Choroid plexus epithelial cell (primary cell): ENCODE measurements at regions not wholly inside any gene's neighbourhood (a gene's known extent, or its start where the extent isn't known, plus 50 kb on each side); places are given as distances from the start of the nearest gene placed in this dataset.
"Not testable (repeated sequence)": the region's sequence is repeated elsewhere in the genome, so short reads cannot be mapped to it uniquely, and the experiment has no call there.

Experiments used
- DNase-seq: peaks from one replicate; pipeline ENCODE4 v3.0.0-alpha.2; 2010; ENCODE audit warnings: low read depth
- H3K4me3 ChIP-seq: 2 replicates; pipeline ENCODE4 v1.5.1; 2011; ENCODE audit warnings: low read depth, mild to moderate bottlenecking, control low read depth, low read length, moderate library complexity
- TF ChIP-seq, protein P1 (sequence below): conservative IDR thresholded peaks from 2 replicates; pipeline ENCODE4 v1.5.1; 2011; ENCODE audit warnings: low read depth, mild to moderate bottlenecking, control low read depth, inconsistent platforms, low read length, moderate library complexity

- no peak for DNase-seq
- no peak overlapping the region for H3K4me3 ChIP-seq
- TF ChIP-seq, protein P1, sequence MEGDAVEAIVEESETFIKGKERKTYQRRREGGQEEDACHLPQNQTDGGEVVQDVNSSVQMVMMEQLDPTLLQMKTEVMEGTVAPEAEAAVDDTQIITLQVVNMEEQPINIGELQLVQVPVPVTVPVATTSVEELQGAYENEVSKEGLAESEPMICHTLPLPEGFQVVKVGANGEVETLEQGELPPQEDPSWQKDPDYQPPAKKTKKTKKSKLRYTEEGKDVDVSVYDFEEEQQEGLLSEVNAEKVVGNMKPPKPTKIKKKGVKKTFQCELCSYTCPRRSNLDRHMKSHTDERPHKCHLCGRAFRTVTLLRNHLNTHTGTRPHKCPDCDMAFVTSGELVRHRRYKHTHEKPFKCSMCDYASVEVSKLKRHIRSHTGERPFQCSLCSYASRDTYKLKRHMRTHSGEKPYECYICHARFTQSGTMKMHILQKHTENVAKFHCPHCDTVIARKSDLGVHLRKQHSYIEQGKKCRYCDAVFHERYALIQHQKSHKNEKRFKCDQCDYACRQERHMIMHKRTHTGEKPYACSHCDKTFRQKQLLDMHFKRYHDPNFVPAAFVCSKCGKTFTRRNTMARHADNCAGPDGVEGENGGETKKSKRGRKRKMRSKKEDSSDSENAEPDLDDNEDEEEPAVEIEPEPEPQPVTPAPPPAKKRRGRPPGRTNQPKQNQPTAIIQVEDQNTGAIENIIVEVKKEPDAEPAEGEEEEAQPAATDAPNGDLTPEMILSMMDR: no peak
These were observed 117.6 kb downstream of the ZNF467 start for GRCh38 chr7:149655784-149656183.

DNA sequence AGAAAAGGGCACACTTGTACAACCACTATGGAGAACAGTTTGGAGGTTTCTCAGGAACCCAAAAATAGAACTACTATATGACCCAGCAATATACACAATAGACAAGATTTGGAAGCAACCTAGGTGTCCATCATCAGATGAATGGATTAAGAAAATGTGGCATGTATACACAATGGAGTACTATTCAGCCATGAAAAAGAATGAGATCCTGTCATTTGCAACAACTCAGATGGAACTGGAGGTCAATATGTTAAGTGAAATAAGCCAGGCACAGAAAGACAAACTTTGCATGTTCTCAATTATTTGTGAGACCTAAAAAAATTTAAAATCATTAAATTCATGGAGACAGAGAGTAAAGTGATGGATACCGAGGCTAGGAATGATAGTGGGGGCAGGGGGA is 118.8 kb downstream of the ZNF467 start:
- TF ChIP-seq, protein P1: no peak
- H3K4me3 ChIP-seq: no peak overlapping the region
- no peak for DNase-seq

- not testable (repeated sequence) for DNase-seq, H3K4me3 ChIP-seq
These were observed 123.2 kb downstream of the ZNF467 start for GRCh38 chr7:149650190-149650589.

DNA sequence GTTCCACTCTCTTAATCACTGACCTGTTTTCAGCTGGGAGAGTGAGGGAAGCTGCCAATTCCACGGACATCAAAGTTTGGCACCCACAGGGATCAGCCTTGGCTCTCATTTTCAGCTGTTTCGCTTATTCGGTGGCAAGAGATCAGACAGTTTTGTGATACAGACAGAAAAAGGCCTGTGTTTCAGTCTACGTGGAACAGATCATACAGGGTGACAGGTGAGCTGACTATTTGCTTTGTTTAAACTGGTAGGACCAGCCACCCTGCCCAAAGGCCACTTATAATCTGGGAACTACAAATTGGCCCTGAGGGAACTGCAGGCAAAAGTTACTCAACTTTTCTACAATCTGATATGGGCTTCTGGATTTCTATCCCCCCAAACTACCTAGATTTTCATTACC is 128.6 kb downstream of the ZNF467 start:
- H3K4me3 ChIP-seq: no peak overlapping the region
- no peak for DNase-seq
- TF ChIP-seq, protein P1: no peak

GRCh38 chr7:149642589-149642988 is 130.8 kb downstream of the ZNF467 start:
- TF ChIP-seq, protein P1: no peak
- no peak overlapping the region for H3K4me3 ChIP-seq
- no peak for DNase-seq

- no peak for DNase-seq
- TF ChIP-seq, protein P1: no peak
- H3K4me3 ChIP-seq: no peak overlapping the region
These were observed 134.6 kb downstream of the ZNF467 start for GRCh38 chr7:149638566-149639320.

- H3K4me3 ChIP-seq: no peak overlapping the region
- DNase-seq: no peak
- TF ChIP-seq, protein P1: no peak
These were observed 135.3 kb downstream of the ZNF467 start for GRCh38 chr7:149637911-149638565.
